ENCODE measurements at regions not wholly inside any gene's neighbourhood (a gene's known extent, or its start where the extent isn't known, plus 50 kb on each side); places are given as distances from the start of the nearest gene placed in this dataset.
"Not testable (repeated sequence)": the region's sequence is repeated elsewhere in the genome, so short reads cannot be mapped to it uniquely, and the experiment has no call there.

DNA sequence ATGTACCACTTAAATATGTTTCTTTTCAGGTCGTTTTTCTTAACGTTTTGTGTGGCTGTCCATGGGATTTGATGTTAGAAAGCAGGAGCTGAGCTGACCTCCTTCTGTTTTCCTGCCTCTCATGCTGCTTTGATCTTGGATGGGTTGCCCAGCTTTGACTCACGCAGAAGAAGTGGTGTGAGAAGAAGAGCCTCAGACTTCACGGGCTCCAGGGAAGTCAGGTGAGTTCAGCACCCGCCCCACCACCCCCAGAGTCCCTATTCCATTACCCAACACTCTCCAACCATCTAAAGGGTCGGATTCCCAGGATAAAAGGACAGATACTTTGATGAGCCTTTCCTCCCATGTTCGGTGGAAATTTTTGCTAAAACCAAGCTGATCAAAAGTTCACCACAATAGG lies 373.4 kb downstream of the IRX2 start:
- DNase-seq (ENCODE audit: insufficient read length, low spot score) = no peak
- FAIRE-seq = no peak
- TF ChIP-seq POLR2A (IDR thresholded peaks at IDR 0.05; ENCODE audit: low read depth, low read length) = no peak

DNA sequence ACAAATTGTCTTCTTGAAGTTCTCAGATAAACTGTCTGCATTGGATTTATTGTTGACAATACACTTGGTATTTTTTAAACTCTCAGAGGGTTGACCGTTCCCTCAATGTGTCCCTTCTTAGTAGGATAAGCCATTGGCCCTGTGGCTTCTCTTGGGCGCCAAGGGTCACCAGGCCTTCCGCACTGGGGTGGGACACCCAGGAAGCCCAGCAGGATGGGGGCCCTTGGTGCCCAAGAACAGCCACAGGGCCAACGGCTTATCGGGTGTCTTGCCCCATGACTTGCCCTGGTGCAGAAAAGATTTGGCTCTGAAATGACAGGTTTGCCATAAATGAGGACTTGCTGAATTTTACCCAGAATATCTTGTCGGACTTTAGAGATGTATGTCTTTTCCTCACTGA lies 375.0 kb downstream of the IRX2 start:
- FAIRE-seq = no peak
- DNase-seq (ENCODE audit: insufficient read length, low spot score) = no peak
- no peak for TF ChIP-seq POLR2A (IDR thresholded peaks at IDR 0.05; ENCODE audit: low read depth, low read length)

DNA sequence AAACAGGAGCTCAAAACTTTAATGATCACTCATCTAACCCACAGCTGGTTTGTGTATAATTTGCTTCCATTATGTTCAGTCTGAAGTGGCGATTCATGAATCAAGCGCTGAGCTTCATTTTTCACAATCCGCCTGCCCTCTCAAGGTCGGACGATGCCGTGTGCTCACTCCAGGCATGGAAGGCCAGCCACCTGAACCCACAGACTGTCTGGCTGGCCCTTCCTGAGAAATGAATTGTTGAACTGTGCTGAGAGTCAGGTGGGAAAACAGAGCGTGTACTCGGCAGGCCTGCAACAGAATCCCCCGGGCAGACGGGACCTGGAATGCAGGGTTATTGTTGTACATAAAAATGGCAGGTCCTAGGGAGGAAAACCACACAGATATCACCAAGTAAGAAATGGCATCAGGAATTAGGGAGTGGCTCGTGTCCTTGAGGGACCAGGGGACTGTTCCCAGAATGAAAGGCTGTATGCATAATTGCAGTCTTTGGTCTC lies 375.7 kb downstream of the IRX2 start:
- DNase-seq (ENCODE audit: insufficient read length, low spot score) (no peak), FAIRE-seq (no peak)
- no peak for TF ChIP-seq POLR2A (IDR thresholded peaks at IDR 0.05; ENCODE audit: low read depth, low read length)

DNA sequence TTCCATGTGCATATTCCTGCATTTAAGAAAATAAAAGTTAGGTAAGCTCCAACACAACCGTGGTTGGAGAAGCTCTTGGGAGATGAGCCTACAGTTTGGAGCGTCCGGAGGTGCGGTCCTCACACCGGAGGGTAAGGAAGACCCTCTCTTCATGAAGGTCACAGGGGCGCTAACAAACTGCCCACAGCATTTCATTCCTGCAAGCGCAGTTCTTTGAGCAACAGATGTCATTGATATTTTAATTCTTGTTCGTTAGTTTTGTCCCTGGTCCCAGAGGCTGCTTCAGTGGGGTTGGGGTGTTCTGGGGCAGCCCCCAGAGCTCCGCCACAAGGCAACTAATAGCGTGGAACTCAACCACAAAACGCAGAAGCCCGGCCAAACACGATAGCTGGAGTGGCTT lies 376.2 kb downstream of the IRX2 start:
- TF ChIP-seq POLR2A (IDR thresholded peaks at IDR 0.05; ENCODE audit: low read depth, low read length) = no peak
- FAIRE-seq = no peak
- no peak for DNase-seq (ENCODE audit: insufficient read length, low spot score)

DNA sequence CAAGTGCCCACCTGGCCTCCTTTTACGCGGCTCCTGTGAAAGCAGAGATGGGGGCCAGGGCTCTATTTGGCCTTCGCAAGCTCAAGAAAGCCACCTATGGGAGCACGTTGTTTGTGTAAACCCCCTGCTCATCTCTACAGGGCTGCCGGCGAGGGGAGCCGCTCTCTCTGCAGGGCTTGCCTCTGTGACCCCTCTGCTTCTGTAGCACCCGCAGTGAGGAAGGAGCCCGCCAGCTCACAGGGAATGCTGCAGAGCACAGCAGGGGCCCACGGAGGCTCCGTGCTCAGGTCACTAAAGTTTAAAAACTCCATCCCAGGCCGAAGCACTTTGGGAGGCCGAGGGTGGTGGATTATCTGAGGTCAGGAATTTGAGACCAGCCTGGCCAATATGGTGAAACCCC lies 376.8 kb downstream of the IRX2 start:
- FAIRE-seq (no peak), DNase-seq (ENCODE audit: insufficient read length, low spot score) (no peak)
- TF ChIP-seq POLR2A (IDR thresholded peaks at IDR 0.05; ENCODE audit: low read depth, low read length) = no peak

DNA sequence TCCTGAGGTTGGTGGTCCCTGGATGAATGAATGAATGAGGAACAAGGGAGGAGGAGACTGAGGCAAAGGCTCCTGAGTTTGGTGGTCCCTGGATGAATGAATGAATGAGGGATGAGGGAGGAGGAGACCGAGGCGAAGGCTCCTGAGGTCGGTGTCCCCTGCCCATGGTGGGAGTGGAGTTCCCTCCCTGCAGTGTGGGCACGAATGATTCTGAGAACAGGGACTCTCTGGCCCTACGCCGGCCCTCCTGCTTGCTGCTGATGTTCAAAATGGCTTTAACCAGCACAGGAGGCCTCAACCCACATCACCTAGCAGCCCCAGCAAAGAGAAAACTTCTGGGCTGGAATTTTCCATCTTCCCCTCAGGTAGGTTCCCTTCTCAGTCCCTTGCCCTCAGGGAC lies 377.8 kb downstream of the IRX2 start:
- no peak for TF ChIP-seq POLR2A (IDR thresholded peaks at IDR 0.05; ENCODE audit: low read depth, low read length)
- FAIRE-seq = no peak
- no peak for DNase-seq (ENCODE audit: insufficient read length, low spot score)

DNA sequence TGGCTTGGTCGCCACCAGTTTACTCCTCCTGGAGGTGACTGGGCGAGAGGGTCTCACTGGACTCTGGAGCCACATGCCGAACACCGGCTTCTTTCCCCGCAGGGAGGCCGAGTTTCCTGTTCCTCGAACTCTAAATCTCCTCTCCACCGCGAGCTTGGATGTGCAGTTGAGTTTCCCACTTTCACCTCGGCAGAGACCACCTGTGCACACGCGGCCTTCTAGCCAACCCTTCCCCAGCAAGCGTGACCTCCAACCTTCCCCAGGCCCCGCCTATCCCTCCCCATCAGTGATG lies 380.1 kb downstream of the IRX2 start:
- FAIRE-seq (no peak), DNase-seq (ENCODE audit: insufficient read length, low spot score) (no peak)
- no peak for TF ChIP-seq POLR2A (IDR thresholded peaks at IDR 0.05; ENCODE audit: low read depth, low read length)

DNA sequence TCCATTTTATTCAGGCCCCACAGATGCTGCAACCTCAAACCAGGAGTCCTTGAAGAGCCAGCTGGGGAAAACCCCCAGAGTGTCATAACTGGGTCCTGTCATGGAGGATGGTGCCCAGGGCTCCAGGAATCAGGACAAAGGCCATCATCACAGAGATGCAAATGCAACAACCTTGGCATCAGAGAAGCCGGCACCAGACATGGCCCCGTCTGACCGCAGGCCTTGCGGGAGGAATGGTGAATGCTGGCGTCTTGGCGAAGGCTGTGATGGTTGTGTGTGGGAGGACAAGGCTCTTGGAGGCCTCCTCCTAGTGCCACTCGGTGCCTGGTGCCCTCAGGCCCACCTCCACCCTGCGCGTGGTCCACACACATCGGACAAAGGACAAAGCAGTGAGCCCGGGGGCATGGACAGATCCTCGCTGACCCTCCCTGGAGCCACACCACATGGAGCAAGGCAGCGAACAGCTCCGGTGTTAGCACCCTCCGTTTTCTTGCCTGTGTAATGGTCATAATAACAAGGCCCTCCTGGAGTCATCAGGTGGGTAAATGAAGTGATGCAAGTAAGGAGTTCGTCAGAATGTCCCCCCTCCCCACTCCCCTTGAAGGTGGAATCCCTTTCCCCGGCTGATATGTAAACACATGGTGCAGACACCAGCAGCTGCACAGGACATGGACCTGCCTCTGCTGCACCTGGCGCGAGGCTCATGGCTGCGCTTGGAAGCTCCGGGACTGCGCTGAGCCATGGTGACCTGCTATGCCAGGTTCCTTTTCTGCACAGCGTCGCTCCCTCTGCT lies 380.7 kb downstream of the IRX2 start:
- no peak for DNase-seq (ENCODE audit: insufficient read length, low spot score)
- no peak for TF ChIP-seq POLR2A (IDR thresholded peaks at IDR 0.05; ENCODE audit: low read depth, low read length)
- FAIRE-seq = no peak

DNA sequence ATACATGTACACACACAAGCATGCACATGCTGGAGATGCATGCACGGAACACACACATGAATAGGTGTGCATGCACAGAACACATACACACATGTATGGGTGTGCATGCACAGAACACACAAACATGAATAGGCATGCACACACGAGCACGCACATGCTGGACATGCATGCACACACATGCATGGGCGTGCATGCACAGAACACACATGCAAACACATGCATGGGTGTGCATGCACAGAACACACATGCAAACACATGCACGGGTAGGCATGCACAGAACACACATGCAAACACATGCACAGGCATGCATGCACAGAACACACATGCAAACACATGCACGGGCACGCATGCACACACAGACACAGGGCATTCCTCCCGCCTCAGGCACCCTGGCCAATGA lies 382.3 kb downstream of the IRX2 start:
- FAIRE-seq = no peak
- TF ChIP-seq POLR2A (IDR thresholded peaks at IDR 0.05; ENCODE audit: low read depth, low read length) = no peak

DNA sequence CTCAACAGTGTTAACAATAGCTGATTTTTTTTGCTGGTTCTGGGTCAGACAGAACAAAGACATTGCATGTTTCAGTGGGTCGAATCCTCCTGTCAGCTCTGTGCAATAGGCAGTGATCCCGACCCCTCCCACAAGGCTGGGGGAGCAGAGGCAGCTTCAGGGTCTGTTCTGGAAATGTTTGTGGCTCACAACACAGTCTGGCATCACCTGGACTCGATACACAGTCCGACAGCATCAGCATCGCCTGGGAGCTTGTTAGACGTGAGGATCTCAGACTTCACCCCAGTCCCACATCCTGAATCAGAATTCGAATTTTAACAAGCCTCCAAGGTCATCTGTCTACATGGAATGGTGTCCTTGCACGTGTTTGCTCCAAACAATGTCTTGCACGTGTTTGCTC lies 384.7 kb downstream of the IRX2 start:
- no peak for DNase-seq (ENCODE audit: insufficient read length, low spot score)
- FAIRE-seq = no peak
- no peak for TF ChIP-seq POLR2A (IDR thresholded peaks at IDR 0.05; ENCODE audit: low read depth, low read length)

More for the DNA sequence above, 382.3 kb downstream of the IRX2 start:
- no peak for DNase-seq (ENCODE audit: insufficient read length, low spot score)

DNA sequence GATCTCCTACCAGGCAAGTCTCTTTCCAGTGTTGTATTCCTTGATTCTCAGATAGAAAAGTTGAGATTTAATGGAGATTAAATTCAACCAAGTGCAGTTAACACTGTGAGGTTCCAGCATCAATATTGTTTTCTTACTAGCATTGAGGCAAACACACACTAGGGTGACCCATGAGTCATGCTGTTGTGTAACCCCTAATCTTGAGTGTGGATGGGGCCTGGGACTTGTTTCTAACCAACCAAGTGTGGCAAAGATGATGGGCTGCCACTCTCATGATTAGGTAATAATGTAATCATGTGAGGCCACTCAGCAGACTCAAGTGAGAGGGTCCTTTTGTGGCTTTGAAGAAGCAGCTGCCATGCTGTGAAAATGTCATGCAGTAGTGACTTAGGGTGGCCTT lies 394.2 kb downstream of the IRX2 start:
- TF ChIP-seq POLR2A (IDR thresholded peaks at IDR 0.05; ENCODE audit: low read depth, low read length) = no peak
- DNase-seq (ENCODE audit: insufficient read length, low spot score) = no peak
- FAIRE-seq = no peak

DNA sequence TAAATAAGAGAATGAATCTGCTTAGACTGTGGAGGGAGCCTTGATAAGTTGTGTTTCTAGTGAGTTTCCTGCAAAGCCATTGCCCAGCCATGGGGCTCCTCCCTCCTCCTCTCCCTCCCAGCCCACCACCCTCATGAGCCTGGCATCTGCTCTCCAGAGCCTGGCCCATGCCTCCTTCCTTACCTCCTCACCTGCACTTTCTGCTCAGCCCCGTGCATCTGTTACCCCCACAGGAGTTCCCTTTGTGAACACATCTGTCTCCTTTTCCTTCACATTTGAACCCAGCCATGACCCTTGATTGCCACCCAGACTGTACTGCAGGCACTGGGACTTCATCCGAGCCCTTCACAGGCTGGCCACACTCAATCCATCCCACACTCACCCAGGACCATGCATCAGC lies 395.6 kb downstream of the IRX2 start:
- DNase-seq (ENCODE audit: insufficient read length, low spot score) (no peak), FAIRE-seq (no peak)
- no peak for TF ChIP-seq POLR2A (IDR thresholded peaks at IDR 0.05; ENCODE audit: low read depth, low read length)

DNA sequence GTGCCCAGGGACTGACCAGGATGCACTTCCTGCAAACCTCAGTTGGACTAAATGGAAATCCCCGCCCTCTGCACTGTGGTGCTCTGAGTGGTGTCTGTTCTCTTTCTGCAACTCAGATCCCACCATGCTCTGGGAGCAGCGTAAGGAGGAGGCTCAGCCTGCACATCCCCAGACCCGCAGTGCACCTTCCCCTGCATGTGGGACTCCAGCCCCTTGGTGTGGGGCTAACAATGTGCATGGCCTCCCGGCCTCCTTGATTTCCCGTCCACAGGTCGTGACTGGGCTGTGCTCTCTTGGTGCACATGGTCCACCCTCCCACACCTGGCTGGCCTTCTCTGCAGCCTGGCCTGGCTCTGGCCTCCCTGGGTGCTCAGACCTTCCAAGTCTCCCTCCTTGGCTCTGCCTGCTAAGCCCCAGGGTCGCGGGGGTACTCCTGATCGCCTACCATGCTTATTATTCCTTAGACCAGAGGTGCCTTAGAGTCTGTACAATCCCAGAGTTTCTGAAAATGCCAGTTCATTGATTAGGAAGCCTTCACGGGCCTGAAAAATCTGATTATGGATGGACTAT lies 397.5 kb downstream of the IRX2 start:
- FAIRE-seq (no peak), DNase-seq (ENCODE audit: insufficient read length, low spot score) (no peak)
- TF ChIP-seq POLR2A (IDR thresholded peaks at IDR 0.05; ENCODE audit: low read depth, low read length) = no peak

DNA sequence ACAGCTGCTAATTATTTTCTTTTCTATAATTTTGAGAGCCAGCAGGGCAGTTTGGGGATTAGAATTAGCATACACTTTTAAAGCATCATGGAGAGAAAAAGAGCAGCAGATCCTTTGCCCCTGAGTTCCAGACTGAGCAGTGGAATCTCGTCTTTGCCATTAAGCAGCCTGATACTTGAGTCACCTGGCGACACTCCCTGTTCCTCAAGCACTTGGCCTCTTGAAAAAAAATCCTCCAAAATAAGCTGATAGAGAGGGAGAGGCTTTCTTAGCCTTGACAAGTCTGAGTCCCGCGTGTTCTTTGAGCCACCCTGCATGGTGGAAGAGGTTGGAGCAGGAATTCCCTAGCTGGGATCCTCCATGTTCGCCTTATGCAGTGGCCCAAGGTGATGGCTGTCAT lies 398.3 kb downstream of the IRX2 start:
- no peak for DNase-seq (ENCODE audit: insufficient read length, low spot score)
- FAIRE-seq = no peak
- no peak for TF ChIP-seq POLR2A (IDR thresholded peaks at IDR 0.05; ENCODE audit: low read depth, low read length)

DNA sequence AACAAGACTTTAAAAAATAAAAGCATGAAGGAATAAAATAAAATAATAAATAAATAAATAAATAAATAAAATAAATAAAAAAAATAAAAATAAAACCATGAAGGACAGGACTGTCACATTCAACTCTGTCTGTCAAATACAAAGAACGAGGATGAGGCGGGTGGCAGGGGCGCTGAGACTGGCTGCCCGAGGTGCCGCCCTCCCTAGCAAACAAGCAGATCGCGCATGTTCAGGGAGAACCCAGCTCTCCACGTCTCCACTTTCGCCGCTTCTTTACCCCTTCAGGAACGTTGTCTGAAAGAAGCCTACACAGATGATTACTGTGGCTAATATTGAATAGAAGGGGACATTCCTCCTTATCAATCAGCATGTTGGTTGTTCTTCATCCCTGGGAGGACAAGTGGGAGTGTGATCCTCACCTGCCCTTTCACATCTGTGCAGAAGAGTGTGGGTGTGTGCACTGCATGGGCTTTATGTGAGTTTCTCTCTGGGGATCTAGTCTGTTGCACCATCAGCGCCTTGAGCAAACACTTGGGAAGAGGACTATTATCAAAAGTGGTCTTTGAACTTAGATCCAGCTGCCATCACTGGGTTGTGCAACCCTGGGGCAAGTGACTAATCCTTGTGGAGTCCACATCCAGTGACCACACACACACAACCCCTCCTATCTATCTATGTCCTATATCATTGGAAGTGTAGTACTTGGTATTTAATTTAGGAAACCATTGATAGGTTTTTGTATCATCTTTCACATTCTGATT lies 399.2 kb downstream of the IRX2 start:
- no peak for DNase-seq (ENCODE audit: insufficient read length, low spot score)
- FAIRE-seq = no peak
- TF ChIP-seq POLR2A (IDR thresholded peaks at IDR 0.05; ENCODE audit: low read depth, low read length) = no peak

DNA sequence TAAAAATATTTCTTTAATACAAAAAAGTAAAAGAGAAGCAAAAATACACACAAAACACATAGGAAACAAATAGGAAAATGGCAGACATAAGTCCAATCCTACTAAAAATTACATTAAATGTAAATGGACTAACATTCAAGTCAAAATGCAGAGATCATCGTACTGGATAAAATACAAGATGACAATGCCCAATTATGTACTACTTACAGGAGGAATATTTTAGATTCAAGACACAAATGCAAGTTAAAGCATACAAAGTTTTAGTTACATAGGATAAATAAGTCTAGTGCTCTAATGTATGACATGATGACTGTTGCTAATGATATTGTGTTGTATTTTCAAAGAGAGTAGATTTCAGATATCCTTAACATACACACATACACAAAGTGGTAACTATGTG lies 401.7 kb downstream of the IRX2 start:
- DNase-seq (ENCODE audit: insufficient read length, low spot score); FAIRE-seq: not testable (repeated sequence)
